GM12891 (cell line): ENCODE measurements at regions not wholly inside any gene's neighbourhood (a gene's known extent, or its start where the extent isn't known, plus 50 kb on each side); places are given as distances from the start of the nearest gene placed in this dataset.

ENCODE experiments used
- PAX5 ChIP-seq: IDR thresholded peaks from 2 replicates; pipeline ENCODE4 v1.6.1; 2011; ENCODE audit warnings: low read length, moderate library complexity, mild to moderate bottlenecking; ENCODE audit not compliant: insufficient read depth, severe bottlenecking
- POLR2A ChIP-seq: IDR thresholded peaks from 2 replicates; pipeline ENCODE4 v1.6.1; 2011; ENCODE audit warnings: low read depth, low read length, control low read depth
- POLR2AphosphoS5 ChIP-seq: IDR thresholded peaks from 2 replicates; pipeline ENCODE4 v1.6.1; 2011; ENCODE audit warnings: low read depth, low read length, control low read depth
- SPI1 ChIP-seq: IDR thresholded peaks from 2 replicates; pipeline ENCODE4 v1.6.1; 2011; ENCODE audit warnings: low read depth, low read length, control low read depth
- TAF1 ChIP-seq: IDR thresholded peaks from 2 replicates; pipeline ENCODE4 v1.6.1; 2011; ENCODE audit warnings: low read depth, low read length, control low read depth

GRCh38 chr6:144690666-144691065 lies 405.5 kb downstream of the UTRN start:
- TF ChIP-seq POLR2A (no peak), POLR2AphosphoS5 (no peak), TAF1 (no peak), PAX5 (no peak), SPI1 (no peak)
